IPS DF 19.7 (cell line): ENCODE measurements at regions not wholly inside any gene's neighbourhood (a gene's known extent, or its start where the extent isn't known, plus 50 kb on each side); places are given as distances from the start of the nearest gene placed in this dataset.

Experiments used
- DNase-seq: peaks from one replicate; pipeline ENCODE4 v3.0.0-alpha.2; 2013; ENCODE audit warnings: low read depth, low spot score

DNA sequence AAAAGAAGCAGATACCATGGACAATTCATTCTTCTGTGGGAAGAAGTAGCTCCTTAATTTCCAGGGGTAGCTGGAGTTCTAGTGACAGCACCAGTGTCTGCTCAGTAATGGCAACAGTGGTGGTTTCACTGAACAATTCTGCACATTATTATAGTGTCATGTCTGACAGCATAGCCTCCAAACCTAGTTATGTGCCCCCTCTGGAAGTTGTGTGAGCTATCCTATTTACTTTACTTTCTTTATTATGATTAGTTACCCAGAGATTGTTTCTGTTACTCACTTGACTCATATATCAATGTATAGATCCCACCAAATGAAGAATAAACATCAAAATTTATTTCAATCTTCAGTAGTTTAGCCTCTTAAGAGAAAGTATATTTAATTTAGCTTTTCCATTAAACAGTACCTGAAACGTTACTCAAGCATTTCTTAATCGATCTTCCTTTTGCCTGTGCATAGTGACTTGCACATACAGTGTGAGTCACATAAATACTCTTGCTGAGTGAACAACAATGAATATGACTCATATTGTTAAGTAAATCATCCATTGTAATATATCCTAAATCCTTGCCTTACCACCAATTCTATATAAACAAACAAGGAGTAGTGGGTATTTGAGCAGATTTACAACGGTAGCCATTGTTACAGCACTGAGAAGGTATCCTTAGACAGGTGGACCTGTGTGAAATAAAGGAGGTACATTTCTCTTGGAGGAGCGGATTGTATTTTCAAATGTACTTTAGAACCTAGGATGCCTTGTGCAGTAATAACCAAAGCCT lies 534.7 kb downstream of the ANKRD50 start:
- DNase-seq, result no peak

DNA sequence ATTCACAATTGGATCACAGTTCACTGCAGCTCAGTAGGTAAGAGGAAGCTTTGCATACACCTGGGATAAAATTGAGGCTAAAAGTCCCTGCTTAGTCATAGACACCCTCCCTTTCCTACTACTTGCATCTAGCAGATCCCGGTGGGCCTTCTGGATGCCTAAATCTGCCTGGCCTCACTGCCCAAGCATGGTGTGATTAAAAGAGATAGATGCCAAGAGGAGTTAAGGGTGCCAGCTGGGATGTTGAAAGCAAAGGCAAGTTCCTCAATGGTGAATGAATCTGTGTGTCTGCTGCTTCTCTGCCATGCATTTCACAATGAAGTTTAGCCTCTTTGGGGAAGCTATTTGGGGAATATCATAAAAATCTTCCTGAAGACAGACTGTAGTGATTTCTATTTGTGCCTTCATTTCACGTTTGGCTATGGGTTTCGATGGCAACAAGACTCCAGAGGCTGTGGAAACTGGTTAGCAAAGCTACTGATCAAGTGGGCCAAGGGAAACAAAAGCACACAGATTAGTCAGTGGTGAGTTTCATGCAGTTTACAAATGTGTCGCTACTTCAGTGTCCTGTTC lies 534.0 kb downstream of the ANKRD50 start:
- no peak for DNase-seq

DNA sequence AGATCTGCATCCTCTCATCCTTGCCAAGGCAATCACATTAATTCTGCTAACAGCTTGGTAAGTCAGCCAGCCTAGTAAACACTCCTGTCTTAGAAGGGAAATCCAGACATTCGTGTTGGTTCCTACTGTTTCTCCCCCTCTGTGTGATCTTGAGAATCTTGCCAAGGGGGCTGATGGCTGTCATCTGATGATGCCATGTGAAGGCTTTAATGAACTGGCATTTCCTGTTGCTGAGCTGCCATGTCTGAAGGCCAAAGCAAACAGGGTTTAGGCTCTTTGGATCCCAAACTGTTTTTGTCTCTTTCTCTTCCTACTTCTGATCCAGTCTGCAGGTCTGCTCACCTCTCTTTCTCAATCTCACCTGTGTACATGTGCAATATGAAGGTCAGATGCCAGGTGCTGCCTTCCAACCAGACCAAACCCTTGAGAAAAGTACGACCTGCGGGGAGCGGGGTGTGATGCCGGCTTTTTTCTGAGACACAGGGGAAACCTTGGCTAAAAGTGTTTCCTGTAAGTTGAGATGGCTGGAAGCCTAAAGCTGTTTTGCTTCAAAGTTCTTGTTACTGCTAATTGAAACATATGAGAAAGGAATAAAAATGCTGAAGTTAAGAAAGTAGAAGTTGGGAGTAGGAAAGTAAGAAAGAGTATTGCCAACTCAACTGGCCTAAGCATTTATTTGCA lies 532.9 kb downstream of the ANKRD50 start:
- DNase-seq, result no peak

DNA sequence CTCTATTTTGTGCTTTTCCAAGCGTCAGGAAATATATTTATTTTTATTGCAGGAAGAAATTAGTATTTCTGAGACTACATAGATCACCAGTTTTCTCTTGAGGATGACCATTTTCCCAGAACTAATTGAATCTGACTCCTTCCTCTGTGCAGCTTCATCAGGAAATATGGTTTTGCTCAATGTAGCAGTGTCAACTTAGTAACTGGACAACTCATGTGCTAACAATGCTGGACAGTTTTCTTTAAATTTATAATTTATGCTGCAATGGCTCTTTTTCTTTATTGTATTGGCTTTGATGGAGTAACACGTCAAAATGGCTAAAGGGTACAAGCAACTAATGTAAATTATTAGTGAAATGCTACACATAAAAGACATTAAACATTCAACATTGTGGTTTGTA lies 531.5 kb downstream of the ANKRD50 start:
- no peak for DNase-seq

DNA sequence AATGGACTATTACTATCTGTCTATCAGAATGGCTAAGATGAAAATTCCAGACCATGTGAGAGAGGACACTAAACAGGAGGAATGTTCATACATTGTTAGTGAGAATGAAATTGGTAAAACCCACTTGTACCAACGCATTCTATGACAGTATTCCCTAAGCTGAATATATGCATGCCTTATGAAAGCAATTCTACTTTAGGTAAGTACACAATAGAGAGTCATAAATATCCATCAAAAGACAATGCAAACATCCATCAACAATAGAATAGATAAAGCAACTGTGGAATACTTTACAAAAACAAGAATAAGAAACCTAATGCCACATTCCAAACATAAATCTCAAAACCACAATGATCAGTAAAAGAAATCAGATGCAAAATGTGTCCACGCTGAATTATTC lies 529.3 kb downstream of the ANKRD50 start:
- DNase-seq, result no peak

DNA sequence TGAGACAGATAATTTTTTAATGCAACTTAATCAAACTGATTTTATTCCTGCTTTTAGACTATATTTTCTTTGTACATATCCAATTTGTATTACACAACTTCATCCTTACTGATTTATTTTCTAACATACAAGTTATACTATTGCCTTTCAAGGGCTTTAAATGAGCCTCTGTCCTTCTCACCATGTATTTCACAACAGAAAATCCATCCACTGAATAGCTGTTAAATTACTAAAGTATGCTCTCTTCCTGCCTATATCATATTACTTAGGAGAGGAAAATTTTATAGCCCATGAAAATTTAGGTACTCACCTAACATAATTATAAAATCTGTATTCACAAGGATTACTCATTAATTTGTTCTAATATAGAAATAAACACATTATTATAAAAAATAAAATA lies 528.6 kb downstream of the ANKRD50 start:
- DNase-seq, result no peak

DNA sequence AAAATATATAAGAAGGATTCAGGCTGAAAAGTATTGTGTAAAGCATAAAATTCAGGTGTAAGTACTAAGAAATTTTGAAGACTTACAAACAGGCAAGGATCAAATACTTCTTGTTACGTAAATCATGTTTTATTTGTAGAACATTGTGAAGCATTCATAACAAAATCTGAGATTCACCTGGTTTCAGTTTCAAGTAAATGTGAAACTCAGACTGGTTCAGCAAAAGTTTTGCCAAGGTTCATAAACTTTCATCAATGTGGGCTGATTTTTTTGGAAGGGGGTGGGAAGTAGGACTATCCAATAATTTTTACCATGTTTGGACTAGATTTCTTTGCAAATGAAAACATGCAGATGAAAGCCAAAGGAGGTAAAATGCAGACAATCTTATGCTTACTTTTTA lies 527.7 kb downstream of the ANKRD50 start:
- no peak for DNase-seq

DNA sequence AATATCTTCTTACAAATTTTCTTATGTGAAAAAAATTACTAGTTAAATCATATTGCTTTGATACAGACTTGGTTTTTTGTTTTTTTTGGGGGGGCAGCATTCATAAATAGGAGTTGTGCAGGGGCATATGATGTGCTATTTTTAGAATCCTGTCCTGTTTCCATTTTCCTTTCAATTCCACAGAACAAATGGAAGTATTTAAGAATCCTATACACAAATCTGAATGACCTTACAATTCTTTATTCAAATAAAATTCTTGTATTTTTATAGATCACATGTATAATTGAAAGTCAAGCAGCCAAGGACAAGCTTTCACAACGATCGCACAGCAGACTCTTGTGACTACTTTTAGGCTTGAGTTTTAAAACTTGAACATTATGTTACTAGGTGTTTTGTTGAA lies 523.9 kb downstream of the ANKRD50 start:
- no peak for DNase-seq

DNA sequence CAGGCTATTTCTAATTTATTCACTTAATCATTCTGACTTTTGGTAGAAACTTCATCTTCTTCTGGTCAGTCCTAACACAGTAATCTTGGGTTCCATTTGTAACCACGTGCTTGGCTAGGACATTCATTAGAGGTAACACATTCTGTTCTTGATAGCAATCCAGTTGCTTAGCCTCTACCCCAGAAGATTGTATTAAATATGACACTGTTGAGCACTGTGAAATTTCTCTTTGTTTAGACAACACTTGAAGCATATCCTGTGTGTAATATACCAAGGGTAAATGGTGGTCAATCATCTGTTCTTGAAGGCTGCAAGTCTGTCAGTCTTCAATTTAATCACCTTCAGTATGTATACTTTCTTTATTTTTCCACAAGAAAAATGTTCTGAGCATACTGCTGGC lies 523.0 kb downstream of the ANKRD50 start:
- no peak for DNase-seq

DNA sequence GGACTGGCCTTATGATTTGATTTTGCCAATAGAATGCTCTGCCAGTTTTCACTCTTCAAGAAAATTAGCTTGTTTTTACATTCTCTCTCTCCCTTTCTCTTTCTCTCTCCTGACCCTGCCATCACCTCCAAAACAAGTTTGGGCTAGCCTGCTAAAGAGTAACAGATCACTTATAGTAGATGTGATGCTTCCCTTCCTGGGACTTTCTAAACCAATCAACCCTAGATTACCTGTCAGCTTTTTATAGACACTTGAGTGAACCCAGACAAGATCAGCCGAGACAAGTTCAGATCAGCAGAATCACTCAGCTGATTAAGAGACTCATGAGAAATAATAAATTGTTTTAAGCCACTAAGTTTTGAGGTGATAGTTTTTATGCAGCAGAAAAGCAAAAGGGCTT lies 521.2 kb downstream of the ANKRD50 start:
- no peak for DNase-seq

DNA sequence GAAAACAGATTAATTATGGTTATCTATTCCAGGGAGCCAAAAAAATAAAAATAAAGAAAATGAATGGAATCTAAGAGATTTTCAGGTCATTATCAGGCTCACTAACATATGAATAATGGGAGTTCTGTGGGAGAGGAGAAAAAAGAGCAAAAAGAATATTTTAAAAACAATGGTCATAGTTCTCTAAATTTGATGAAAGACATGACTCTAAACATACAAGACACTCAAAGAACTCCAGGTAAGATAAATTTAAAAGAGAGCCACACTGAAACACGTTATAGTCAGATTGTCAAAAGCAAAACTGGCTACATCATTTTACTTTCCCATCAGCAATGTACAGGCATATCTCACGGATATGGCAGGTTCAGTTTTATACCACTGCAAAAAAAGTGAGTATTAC lies 520.0 kb downstream of the ANKRD50 start:
- DNase-seq, result no peak

DNA sequence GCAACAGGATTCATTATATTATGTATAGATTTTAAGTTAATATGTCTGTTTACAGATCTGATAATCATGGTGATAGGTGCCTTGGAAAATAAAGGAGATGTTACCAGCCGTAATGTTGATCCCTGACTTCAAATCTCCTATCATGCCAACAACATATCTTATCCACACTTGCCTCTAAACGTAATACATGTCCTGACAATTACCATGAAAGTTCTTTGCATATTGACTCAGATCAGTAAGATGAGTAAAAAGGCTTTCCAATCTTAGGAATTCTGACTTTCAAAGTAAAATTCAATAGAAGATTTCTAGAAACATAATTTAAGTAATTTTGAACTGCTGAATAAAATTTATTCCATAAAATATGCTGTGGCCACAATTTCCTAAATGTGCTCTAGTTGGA lies 513.3 kb downstream of the ANKRD50 start:
- no peak for DNase-seq

DNA sequence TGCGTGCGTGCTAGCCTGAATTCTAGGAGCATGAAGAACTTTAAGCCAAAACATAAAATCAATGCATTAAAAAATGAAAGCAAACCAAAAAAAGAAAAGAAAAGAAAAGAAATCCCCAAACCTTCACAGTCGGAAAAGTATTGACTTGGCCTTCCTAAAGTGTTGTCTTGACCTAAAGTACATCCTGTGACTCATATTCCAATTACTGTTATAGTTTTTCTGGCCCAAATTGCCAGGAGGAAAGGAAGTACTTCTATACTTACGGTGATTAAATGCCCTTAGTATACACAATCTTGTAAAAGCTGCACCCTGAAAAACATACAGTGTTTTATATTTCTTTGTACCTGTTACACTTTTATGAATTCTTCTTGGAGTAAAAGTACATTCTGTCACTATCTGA lies 512.8 kb downstream of the ANKRD50 start:
- DNase-seq, result no peak

DNA sequence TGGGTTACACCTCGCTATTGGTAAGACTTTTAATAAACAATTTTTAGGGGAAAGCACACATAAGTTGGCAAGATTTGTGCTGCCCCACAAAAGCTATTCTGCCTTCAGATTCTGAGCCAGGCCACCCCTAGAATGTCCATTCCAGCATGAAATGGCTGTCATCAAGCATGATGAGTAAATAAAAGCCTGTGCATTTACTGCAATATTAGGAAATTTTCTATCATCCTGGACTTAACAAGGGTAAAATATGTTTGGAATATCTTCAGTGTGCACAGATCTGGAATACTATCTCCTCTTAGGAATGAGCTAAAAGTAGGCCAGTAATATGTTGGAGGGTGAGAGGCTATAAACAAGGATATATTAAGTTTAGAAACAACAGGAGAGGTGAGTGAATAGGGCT lies 510.9 kb downstream of the ANKRD50 start:
- no peak for DNase-seq

DNA sequence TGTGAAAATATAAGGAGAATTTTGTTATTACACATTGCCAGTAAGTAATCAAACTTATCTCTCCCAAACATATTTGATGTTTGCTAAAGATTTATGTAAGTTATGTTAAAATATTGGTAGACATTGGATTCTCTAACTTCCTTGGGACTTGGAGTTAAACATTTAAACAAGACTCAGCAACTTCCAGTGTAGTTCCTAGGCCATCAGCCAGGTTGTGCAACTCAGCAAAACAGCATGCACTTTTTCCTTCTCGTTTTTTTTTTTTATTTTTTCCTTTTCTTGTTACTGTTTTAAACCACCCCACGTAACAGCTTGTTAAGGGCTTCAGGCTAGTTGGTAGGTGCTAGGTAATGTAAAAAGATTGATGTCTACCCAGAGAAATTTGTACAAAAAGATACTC lies 510.4 kb downstream of the ANKRD50 start:
- DNase-seq, result no peak

DNA sequence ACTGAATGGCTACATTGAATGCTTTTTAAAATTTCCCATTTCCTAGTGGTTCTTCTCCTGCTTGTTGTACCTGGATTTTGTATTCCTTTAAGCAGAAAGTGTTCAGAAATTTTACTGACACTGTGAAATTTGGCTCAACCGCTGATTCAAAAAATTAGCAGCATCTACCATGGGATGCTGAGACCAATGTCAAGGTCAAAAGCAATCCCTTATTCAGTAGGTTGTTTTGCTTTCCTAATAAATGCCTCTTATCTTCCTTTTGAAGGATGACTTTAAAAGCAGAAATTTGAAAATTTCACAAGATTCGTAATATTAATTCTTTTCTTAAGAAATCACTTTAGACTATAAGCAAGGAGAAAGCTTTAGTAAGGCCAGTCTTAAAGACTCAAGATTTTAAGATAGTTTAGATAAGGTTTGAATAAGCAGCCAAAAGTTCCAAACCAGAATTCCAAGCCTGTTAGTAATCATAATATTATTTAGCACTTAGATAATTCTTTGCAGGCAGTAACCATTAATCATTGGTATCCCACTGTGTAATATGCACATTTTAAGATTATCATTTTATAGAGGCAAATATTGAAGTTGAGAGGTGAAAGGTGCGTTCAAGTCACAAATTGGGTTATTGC lies 508.8 kb downstream of the ANKRD50 start:
- no peak for DNase-seq

DNA sequence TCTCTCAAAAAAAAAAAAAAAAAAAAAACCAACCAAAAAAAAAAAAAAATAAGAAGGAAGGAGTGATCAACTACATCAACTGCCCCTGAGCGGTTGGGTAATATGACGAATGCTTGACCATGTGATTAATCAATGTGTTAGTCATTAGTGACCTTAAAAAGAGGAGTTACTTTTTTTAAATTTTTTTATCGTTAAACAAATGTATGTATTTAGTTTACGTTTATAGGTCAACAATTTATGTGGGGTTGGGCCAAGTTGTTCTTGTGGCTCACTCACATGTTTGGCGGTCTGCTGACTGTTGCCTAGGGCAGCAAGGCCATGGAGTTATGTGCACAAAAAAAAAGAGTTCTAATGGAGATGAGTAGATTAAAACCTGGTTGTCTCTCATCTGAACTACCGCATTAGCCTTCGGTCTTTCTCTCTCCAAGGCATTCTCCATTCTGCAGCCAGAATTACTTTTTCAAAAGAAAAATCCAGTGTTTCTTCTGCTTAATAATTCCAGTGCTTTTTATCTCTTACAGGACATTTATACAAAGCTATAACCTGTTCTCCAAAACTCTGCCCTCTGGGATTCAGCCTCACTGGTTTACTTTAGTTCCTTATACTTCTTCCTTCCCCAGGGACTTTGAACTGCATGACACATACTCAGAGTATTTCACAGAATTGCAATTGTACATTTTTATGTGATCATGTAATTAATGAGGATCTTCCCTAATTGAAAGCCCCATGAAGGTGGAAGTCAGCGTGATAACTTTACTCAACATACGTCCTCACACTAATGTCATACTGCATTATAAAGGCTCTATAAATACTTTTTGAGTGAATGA lies 505.5 kb downstream of the ANKRD50 start:
- DNase-seq, result no peak

DNA sequence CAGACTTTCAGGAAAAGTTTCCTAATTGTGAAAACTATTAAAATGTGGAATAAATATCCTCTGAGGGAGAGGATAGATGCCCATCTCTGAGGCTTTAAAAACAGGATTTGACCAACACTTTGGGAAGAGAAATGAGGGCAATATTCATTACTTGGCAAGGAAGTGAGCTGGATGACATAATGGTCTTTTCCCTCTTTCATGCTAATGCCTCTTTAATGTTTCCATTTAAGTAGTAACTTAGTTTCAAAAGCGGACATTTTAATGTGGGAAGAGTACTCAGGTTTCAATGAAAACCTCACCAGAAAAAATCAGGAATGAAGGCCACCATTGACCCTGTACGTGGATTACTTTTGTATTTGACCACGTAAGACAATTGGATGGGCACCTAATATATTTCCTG lies 503.3 kb downstream of the ANKRD50 start:
- no peak for DNase-seq

DNA sequence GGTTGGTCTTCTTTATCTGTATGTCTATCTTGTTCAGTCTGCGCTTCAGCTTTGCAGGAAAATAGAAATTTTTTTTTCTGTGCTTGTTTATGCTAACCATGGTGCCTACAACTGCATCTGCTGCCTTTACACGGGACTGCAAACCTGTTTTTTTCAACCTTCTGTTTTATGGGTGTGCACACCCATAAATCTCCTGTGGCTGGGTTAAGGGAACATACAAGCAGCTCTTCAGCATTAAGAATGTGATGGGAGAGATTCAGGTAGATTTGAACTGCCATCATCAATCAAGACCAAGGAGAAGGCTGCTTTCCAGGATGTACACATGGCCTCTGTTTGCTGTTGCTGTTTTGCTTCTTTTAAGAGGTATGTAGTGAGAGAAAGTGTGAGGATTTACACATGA lies 502.9 kb downstream of the ANKRD50 start:
- no peak for DNase-seq

DNA sequence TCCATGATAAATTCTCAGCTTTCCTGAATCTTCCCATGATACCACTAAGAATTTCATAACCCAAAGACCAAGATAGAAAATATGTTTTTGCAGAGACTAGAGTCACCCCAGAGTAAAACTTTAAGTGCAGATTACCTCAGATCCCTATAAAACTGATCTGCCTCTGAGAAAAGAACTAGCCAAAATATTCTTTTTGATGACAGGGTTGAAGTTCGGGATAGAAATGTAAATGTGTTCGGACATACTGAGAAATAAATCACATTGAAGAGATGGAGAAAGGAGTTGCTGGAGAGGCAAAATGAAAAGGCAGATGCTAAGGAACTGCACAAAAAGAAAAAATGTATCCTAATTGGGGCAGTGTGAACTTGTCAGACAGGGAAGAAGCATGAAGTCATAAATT lies 501.8 kb downstream of the ANKRD50 start:
- DNase-seq, result no peak

DNA sequence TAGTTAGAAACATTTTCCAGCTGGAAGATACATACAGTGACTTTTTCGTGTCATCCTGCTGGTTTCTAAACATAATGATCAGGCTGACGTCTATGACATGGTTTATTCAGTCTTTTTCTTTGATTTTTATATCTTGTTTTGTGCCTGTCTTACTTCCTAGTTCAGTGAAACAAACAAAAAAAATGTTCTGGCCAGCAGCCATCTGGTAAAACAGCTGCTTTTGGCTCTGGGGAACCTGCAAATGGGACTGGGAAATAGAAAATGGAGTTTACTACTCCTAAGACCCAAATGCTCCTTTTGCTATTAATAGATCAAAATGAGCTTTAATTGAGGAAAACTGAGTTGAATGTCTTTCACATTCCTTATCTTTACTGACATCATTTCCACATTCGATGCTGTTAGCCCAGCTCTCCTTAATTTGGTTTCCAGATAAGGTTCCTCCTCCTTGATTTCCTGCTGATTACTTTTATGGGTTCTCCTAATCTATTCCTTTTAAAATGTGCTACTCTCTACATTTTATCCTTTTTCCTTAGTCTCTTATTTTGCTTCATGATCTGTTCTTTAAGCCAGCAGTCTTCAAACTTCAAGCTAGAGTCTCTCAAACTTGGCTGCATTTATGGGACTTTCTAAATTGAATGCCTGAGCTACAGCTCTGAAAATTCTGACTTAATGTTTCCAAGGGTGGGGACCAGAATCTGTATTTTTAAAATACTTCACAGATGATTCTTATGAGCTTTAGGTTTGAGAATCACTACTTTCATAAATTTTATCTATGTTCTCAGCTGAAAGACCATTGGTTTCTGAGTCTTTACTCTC lies 499.5 kb downstream of the ANKRD50 start:
- DNase-seq, result no peak
